Right lobe of liver (tissue), 6 donors: ENCODE measurements at regions not wholly inside any gene's neighbourhood (a gene's known extent, or its start where the extent isn't known, plus 50 kb on each side); places are given as distances from the start of the nearest gene placed in this dataset.

Source experiments
- ATAC-seq, 4 donors: fragments of 200-7000 bp; cut with Tn5 transposase; one replicate each; pipeline ENCODE4 v1.9.1; 2020; ENCODE audit warnings: mild to moderate bottlenecking in 4 of 4, moderate library complexity in 4 of 4
- DNase-seq, 3 donors: peaks; one replicate each; pipeline ENCODE4 v3.0.0-alpha.2; 2020
- H3K27ac ChIP-seq, 3 donors: fragments of 200-600 bp; one replicate each; pipeline ENCODE4 v1.8.0; 2022
- H3K27me3 ChIP-seq, 2 donors: fragments of 200-600 bp; one replicate each; pipeline ENCODE4 v1.8.0; 2022
- H3K36me3 ChIP-seq, 4 donors: fragments of 200-600 bp; sonication (generic) in 1 of 4; one replicate each; pipeline versions ENCODE4 v1.5.1 to v1.8.0; 2017 to 2022; ENCODE audit warnings: control low read depth in 1 of 4
- H3K4me1 ChIP-seq, 4 donors: fragments of 200-600 bp; sonication (generic) in 1 of 4; one replicate each; pipeline versions ENCODE4 v1.5.1 to v1.8.0; 2017 to 2022; ENCODE audit warnings: control low read depth in 1 of 4
- H3K4me3 ChIP-seq, 3 donors: fragments of 200-600 bp; one replicate each; pipeline ENCODE4 v1.8.0; 2022
- H3K9me3 ChIP-seq, 4 donors: fragments of 200-600 bp; sonication (generic) in 1 of 4; one replicate each; pipeline versions ENCODE4 v1.5.1 to v1.8.0; 2017 to 2022; ENCODE audit warnings: control low read depth in 1 of 4
- CTCF ChIP-seq, 4 donors: fragments of 200-600 bp in 3 of 4; fragments of 450-650 bp in 1 of 4; IDR thresholded peaks; one replicate each; pipeline versions ENCODE4 v1.5.1 to v1.8.0; 2016 to 2022; ENCODE audit warnings: antibody characterized with exemption in 4 of 4, mild to moderate bottlenecking in 2 of 4
- POLR2A ChIP-seq: fragments of 450-650 bp; IDR thresholded peaks from one replicate; pipeline ENCODE4 v1.6.1; 2017; ENCODE audit warnings: antibody characterized with exemption, mild to moderate bottlenecking
- WGBS: methylation state at CpG from one replicate; pipeline ENCODE4 v1.1.6; 2018; ENCODE audit warnings: low coverage, low lambda C conversion rate; ENCODE audit not compliant: insufficient coverage; ENCODE audit errors: missing lambda C conversion rate; 5-methylcytosine and 5-hydroxymethylcytosine counted together
- intact Hi-C, 2 donors: fragments of 100-400 bp; cut with DNase I; formaldehyde crosslinking; loops; one replicate each; pipeline versions ENCODE4 v1.11.2 to v1.14.1; 2022
- donor health status: DM: no; HTN: yes; CAD: no.
- donor health status: DM: no; HTN: no; CAD: no.
- donor health status: DM: no; HTN: no; CAD: no.
- donor health status: DM: no; HTN: yes; CAD: no.
- donor health status: DM: no; HTN: yes; CAD: no.

GRCh38 chr7:156437021-156437614 is 203.5 kb upstream of the RNF32 start:
- TF ChIP-seq CTCF (IDR thresholded peaks at IDR 0.05) (no peak), POLR2A (no peak)
- ATAC-seq (no peak), DNase-seq (no peak)
- Histone ChIP-seq H3K36me3 (no peaks in the 10 kb centered on the region), H3K27ac (no peak overlapping the region), H3K4me1 (no peaks in the 10 kb centered on the region), H3K9me3 (no peaks in the 10 kb centered on the region), H3K27me3 (no peaks in the 10 kb centered on the region), H3K4me3 (no peak overlapping the region)
- intact Hi-C loops = no loop called here
- WGBS = 79% methylated on average over 6 of the region's 8 CpGs

GRCh38 chr7:156435486-156436231 is 204.9 kb upstream of the RNF32 start:
- no peaks in the 10 kb centered on the region for H3K4me1 ChIP-seq
- ATAC-seq (no peak), DNase-seq (no peak)
- 86% methylated on average over 11 of the region's 12 CpGs for WGBS
- no peaks in the 10 kb centered on the region for H3K9me3 ChIP-seq
- H3K36me3 ChIP-seq = no peaks in the 10 kb centered on the region
- H3K27me3 ChIP-seq = no peaks in the 10 kb centered on the region
- H3K27ac ChIP-seq = no peak overlapping the region
- TF ChIP-seq POLR2A (no peak), CTCF (IDR thresholded peaks at IDR 0.05) (no peak)
- no peak overlapping the region for H3K4me3 ChIP-seq
- intact Hi-C loops = no loop called here

- H3K4me3 ChIP-seq = no peak overlapping the region
- no peaks in the 10 kb centered on the region for H3K4me1 ChIP-seq
- no peaks in the 10 kb centered on the region for H3K36me3 ChIP-seq
- ATAC-seq (peak in 1 of 4 donors; percentile 30), DNase-seq (no peak)
- TF ChIP-seq POLR2A = no peak
- no peak for TF ChIP-seq CTCF (IDR thresholded peaks at IDR 0.05)
- H3K9me3 ChIP-seq = no peaks in the 10 kb centered on the region
- 73% methylated on average over 4 of the region's 5 CpGs for WGBS
- H3K27me3 ChIP-seq = no peaks in the 10 kb centered on the region
- H3K27ac ChIP-seq = no peak overlapping the region
- intact Hi-C loops = no loop called here
These were observed 205.9 kb upstream of the RNF32 start for GRCh38 chr7:156434706-156435105.

GRCh38 chr7:156432018-156432417 is 208.6 kb upstream of the RNF32 start:
- WGBS = 81% methylated on average over 4 of the region's 11 CpGs
- no peak for DNase-seq

More at GRCh38 chr7:156432018-156432417, 208.6 kb upstream of the RNF32 start:
- TF ChIP-seq POLR2A (no peak), CTCF (IDR thresholded peaks at IDR 0.05) (no peak)
- no peaks in the 10 kb centered on the region for H3K27me3 ChIP-seq
- intact Hi-C loops = no loop called here
- H3K9me3 ChIP-seq = no peaks in the 10 kb centered on the region
- no peak overlapping the region for H3K27ac ChIP-seq
- H3K4me3 ChIP-seq = no peak overlapping the region
- no peaks in the 10 kb centered on the region for H3K4me1 ChIP-seq
- ATAC-seq = no peak
- H3K36me3 ChIP-seq = no peaks in the 10 kb centered on the region
